Activated T-helper 2 cell treated with anti-CD3 and anti-CD28 coated beads, Interferon-gamma antibody, Interleukin-2, Interleukin-4, amounts not matched to agents 10 μg/mL and 5 μg/mL and 100 μg/mL, durations not matched to agents 14 hours and 24 hours and 36 hours (primary cell): ENCODE measurements at regions not wholly inside any gene's neighbourhood (a gene's known extent, or its start where the extent isn't known, plus 50 kb on each side); places are given as distances from the start of the nearest gene placed in this dataset.

ENCODE experiments used
- DNase-seq: peaks from one replicate; pipeline ENCODE4 v3.0.0; 2021; ENCODE audit warnings: low spot score
- H3K27ac Mint-ChIP-seq: one replicate; pipeline ENCODE4 v1.8.0; 2021; ENCODE audit warnings: mixed read lengths
- H3K27me3 Mint-ChIP-seq: one replicate; pipeline ENCODE4 v1.8.0; 2021; ENCODE audit warnings: low read depth, mixed read lengths
- H3K36me3 Mint-ChIP-seq: one replicate; pipeline ENCODE4 v1.8.0; 2021; ENCODE audit warnings: low read depth, mixed read lengths
- H3K4me1 Mint-ChIP-seq: one replicate; pipeline ENCODE4 v1.8.0; 2021; ENCODE audit warnings: low read depth, mixed read lengths
- H3K4me3 Mint-ChIP-seq: one replicate; pipeline ENCODE4 v1.8.0; 2021; ENCODE audit warnings: low read depth, mild to moderate bottlenecking, moderate library complexity, mixed read lengths
- H3K9me3 Mint-ChIP-seq: one replicate; pipeline ENCODE4 v1.8.0; 2021; ENCODE audit warnings: mixed read lengths
- intact Hi-C: fragments of 100-400 bp; cut with micrococcal nuclease; formaldehyde crosslinking; loops from one replicate; pipeline ENCODE4 v1.15.1; 2023

DNA sequence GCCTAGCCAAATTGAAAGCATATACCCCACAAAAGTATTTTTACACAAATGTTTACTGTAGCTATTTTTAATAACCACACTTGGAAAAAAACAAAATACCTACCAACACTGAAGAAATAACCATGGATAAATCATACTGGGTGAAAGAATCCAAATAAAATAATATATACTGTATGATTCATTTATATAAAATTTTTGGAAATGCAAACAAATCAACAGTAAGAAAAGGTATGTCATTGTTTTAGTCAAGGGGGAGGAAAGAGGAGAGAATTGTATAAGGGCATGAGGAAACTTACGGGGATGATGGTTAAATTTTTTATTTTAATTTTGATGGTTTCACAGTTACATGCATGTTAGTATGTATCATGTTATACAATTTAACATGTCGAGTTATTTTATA, 557.8 kb downstream of the TECRL start:
- intact Hi-C loops: no loop called here
- DNase-seq: no peak
- no peaks in the 10 kb centered on the region for H3K4me1 Mint-ChIP-seq
- no peak overlapping the region for H3K27ac Mint-ChIP-seq
- H3K36me3 Mint-ChIP-seq: no peaks in the 10 kb centered on the region
- H3K9me3 Mint-ChIP-seq: peaks cover 11% of the 10 kb centered on the region
- no peak overlapping the region for H3K4me3 Mint-ChIP-seq
- H3K27me3 Mint-ChIP-seq: no peaks in the 10 kb centered on the region

DNA sequence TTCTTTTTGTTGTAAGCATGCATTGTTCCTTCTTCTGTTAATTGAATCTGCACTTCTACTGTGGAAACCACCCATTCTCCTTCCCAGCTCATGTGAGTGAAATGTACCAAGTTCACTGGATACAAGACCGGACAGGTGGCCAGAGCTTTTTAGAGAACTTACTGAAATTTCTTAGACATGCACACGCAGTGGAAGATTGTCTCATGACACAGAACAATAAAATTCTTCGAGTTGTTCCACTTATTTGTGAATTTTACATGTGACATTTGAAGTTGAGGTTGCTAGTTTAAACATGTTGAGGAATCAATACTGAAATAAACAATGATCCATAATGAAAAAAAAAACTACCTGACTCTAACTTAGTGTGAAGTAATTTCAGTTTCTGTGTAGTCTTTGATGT, 568.0 kb downstream of the TECRL start:
- Mint-ChIP-seq H3K9me3 (peaks cover 4% of the 10 kb centered on the region), H3K4me1 (no peaks in the 10 kb centered on the region), H3K4me3 (no peak overlapping the region), H3K27me3 (no peaks in the 10 kb centered on the region), H3K36me3 (no peaks in the 10 kb centered on the region), H3K27ac (no peak overlapping the region)
- intact Hi-C loops: no loop called here
- DNase-seq: no peak

DNA sequence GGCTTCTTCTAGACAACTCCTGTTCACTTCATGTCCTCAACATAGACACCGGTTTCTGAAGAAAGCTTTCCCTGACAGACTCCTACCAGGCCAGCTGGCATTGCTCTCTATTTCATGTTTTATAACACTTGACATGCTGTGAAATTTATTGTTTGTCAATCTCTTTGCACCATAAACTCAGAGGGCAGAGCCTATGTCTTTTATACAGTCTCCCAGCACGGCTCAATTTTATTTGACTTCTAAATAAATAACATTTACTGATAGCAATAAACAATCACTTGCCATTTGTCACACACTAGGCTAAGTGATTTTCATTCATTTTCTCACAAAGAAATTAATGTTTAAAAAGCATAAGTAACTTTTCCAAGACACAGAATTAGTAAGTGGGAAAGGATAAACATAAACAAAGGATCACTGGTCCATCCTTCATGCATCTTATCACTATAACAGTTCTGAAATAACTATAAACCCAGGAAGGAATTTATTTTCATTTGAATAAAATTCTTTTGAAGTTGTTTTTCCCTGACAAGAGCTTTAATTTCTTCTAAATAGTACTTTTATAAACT, 577.6 kb downstream of the TECRL start:
- H3K36me3 Mint-ChIP-seq: no peaks in the 10 kb centered on the region
- intact Hi-C loops: no loop called here

DNA sequence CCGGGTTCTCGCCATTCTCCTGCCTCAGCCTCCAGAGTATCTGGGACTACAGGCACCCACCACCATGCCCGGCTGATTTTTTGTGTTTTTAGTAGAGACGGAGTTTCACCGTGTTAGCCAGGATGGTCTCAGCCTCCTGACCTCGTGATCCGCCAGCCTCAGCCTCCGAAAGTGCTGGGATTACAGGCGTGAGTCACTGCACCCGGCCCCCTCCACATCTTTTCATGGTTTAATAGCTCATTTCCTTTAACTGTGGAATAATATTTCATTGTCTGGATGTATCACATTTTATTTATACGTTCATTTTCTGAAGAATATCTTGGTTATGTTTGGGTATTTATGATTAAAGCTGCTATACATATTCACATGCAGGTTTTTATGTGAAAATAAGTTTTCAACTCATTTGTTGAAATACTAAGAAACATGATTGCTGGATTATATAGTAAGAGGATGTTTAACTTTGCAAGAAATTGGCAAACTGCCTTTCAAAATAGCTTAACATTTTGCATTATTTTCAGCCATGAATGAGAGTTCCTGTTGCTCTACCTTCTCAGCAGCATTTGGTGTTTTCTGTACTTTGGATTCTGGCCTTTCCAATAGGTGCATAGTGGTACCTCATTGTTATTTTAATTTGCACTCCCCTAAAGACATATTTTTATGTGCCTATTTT, 591.9 kb downstream of the TECRL start:
- DNase-seq: no peak
- Mint-ChIP-seq H3K4me3 (no peak overlapping the region), H3K36me3 (no peaks in the 10 kb centered on the region), H3K4me1 (no peaks in the 10 kb centered on the region), H3K27ac (no peak overlapping the region), H3K27me3 (no peaks in the 10 kb centered on the region), H3K9me3 (peaks cover 26% of the 10 kb centered on the region)
- intact Hi-C loops: no loop called here

More for the DNA sequence above, 577.6 kb downstream of the TECRL start:
- peaks cover 14% of the 10 kb centered on the region for H3K9me3 Mint-ChIP-seq
- H3K27ac Mint-ChIP-seq: no peak overlapping the region
- H3K27me3 Mint-ChIP-seq: no peaks in the 10 kb centered on the region
- H3K4me3 Mint-ChIP-seq: no peak overlapping the region
- no peaks in the 10 kb centered on the region for H3K4me1 Mint-ChIP-seq
- no peak for DNase-seq

DNA sequence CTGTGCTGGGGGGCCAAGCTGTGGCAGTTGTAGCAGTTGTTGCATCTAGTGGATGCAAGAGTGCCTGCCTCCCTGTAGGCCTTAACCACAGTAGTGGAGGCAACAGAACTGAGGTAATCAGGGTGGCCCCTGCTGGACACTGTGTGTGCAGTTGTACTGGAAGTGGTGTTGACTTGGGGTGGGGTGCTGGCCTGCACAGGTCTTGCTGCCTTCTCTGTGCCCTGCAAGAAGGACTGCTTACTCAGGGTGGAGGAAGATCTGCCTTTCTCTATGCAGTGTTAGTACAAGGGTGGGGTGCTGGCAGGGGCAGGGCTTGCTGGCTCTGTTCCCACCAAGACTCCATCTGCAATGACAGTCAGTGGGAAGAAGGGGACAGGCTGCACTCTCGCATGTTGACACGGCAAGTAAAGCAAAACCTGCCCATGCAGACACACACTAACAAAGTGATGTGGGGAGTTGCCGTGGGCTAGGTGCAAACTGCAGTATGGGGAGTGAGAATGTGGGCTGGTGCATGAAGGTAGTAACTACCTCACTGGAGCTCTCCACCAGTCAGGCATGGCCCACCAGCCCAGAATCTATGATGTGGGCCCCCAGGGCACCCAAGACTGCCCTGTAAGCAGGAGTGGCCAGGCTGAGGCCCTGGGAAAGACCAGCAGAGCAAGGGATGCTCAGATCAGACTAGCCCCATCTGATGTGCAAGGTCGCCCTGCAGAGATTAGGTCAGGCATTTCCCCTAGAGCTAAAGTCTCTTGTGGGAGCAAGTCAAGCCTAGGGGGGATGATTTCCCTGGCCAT, 594.9 kb downstream of the TECRL start:
- Mint-ChIP-seq H3K9me3 (peaks cover 42% of the 10 kb centered on the region), H3K36me3 (no peaks in the 10 kb centered on the region), H3K27me3 (no peaks in the 10 kb centered on the region), H3K27ac (no peak overlapping the region), H3K4me3 (no peak overlapping the region), H3K4me1 (no peaks in the 10 kb centered on the region)
- DNase-seq: no peak
- intact Hi-C loops: no loop called here

DNA sequence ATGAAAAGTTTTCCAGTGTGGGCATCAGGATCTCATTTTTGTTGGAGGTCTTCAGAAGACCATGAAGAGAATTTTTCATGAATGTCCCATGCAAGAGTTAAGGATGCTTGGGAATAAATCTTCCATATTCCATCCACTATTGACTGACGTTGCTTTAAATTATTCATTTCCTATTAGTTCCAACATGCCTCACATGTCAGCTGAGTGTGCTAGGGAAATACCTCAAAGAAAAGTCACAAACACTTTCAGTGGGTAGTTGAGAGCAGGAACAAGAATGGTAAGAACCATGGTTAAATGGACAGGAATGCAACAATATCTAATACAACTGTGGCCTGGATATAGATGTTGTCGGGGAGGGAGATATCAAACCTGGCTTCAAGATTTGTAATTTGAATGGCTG, 610.1 kb downstream of the TECRL start:
- Mint-ChIP-seq H3K9me3 (peaks cover 8% of the 10 kb centered on the region), H3K4me1 (no peaks in the 10 kb centered on the region), H3K36me3 (no peaks in the 10 kb centered on the region), H3K4me3 (no peak overlapping the region), H3K27me3 (no peaks in the 10 kb centered on the region), H3K27ac (no peak overlapping the region)
- DNase-seq: no peak
- intact Hi-C loops: no loop called here

DNA sequence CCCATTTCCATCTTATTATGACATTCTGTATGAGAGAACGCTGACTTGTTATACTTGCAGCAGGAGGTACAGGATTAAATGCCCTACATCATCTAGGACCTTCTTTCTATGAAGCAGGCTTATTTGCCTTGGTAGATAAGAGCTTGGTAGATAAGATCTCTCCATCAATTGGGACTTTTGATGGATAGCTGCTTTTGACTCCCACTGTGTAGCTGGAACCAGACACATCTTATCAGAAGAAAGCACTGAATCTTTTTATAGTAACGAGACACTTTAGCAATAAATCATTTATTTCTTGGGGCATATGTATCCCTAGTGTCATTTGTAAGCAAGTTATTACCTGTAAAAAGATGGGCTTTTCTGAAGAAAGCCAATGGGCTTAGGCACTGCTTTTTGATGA, 613.9 kb downstream of the TECRL start:
- Mint-ChIP-seq H3K9me3 (peaks cover 25% of the 10 kb centered on the region), H3K27ac (no peak overlapping the region), H3K27me3 (no peaks in the 10 kb centered on the region), H3K4me3 (no peak overlapping the region), H3K36me3 (no peaks in the 10 kb centered on the region), H3K4me1 (no peaks in the 10 kb centered on the region)
- no peak for DNase-seq
- intact Hi-C loops: no loop called here

DNA sequence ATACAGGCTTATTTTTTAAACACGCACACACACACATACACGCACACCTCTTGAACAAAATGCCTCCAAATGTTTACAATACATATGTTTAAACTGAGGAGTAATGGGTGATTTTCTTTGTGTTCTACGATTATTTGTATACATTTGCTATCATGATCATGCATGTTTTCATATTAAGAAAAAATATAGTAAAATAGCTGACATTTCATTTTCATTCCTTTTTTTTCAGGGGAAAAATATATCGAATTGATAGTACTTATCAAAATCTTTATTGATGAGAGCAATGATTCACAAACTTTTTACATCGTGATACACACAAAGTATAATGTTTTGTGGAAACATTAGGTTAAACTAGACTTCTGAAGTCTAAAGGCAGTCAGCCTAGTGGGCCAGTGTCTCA, 618.9 kb downstream of the TECRL start:
- peaks cover 35% of the 10 kb centered on the region for H3K9me3 Mint-ChIP-seq
- no peak overlapping the region for H3K4me3 Mint-ChIP-seq
- intact Hi-C loops: no loop called here
- H3K27ac Mint-ChIP-seq: no peak overlapping the region
- H3K4me1 Mint-ChIP-seq: no peaks in the 10 kb centered on the region
- H3K36me3 Mint-ChIP-seq: no peaks in the 10 kb centered on the region
- H3K27me3 Mint-ChIP-seq: no peaks in the 10 kb centered on the region
- no peak for DNase-seq

DNA sequence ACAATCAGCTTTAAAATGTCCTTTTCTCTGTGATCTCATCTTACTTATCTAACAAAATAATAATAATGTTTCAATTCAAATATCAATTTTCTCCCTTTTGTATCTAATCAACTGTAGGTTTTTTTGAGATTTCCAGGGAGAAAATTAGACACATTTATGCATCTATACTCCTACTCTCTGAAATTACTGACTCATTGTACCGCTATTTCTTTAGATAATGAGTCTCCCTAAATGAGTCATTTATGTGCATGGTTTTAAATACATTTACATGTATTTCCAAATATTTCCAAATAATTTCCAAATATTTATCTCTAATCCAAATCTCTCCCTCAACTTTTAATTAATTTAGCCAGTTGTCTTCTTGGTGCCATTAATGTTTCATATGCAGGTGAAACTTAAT, 621.0 kb downstream of the TECRL start:
- H3K27me3 Mint-ChIP-seq: no peaks in the 10 kb centered on the region
- H3K4me3 Mint-ChIP-seq: no peak overlapping the region

DNA sequence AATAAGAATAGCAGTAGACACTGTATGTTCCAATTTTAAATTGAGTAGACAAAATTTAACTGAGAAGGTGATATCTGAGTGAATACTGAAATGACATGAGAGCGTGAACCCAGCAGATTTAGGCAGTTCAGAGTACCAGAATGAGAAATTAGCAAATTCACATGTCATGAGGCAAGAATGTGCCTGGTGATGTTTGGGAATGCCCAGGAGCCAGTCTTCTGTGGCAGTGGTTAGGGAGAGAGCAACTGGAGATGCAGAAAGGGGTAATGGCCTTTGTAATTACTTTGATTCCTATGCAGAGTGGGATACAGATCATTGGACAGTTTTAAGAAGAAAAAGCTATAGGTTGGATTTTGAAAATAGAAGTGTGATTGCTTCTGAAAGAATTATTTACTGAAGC, 621.9 kb downstream of the TECRL start:
- peaks cover 41% of the 10 kb centered on the region for H3K9me3 Mint-ChIP-seq
- no peaks in the 10 kb centered on the region for H3K27me3 Mint-ChIP-seq
- H3K27ac Mint-ChIP-seq: no peak overlapping the region
- intact Hi-C loops: no loop called here
- no peak overlapping the region for H3K4me3 Mint-ChIP-seq
- no peaks in the 10 kb centered on the region for H3K4me1 Mint-ChIP-seq
- DNase-seq: no peak
- no peaks in the 10 kb centered on the region for H3K36me3 Mint-ChIP-seq

More for the DNA sequence above, 621.0 kb downstream of the TECRL start:
- H3K9me3 Mint-ChIP-seq: peaks cover 44% of the 10 kb centered on the region
- no peaks in the 10 kb centered on the region for H3K36me3 Mint-ChIP-seq
- no peak overlapping the region for H3K27ac Mint-ChIP-seq
- no peak for DNase-seq
- H3K4me1 Mint-ChIP-seq: no peaks in the 10 kb centered on the region
- intact Hi-C loops: no loop called here

DNA sequence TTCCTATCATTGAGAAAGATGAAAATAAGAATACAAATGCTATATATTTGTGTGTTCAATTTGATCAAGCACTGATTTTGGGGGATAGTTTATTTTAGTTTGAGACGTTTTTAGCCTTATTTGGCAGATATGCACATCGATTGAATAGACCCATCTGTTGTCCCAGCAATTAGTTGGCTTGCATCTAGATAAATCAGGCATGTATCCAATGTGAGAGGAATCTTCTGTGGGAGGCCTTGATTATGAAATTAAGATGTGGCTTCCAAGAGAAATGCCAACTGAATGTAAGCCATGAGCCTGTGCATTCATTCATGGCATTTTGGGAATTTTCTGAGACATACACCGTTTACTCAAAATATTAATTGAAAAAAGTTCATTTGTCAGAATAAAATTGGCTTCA, 623.1 kb downstream of the TECRL start:
- DNase-seq: no peak
- intact Hi-C loops: no loop called here
- H3K27ac Mint-ChIP-seq: no peak overlapping the region
- H3K4me1 Mint-ChIP-seq: no peaks in the 10 kb centered on the region
- peaks cover 38% of the 10 kb centered on the region for H3K9me3 Mint-ChIP-seq
- H3K36me3 Mint-ChIP-seq: no peaks in the 10 kb centered on the region
- H3K27me3 Mint-ChIP-seq: no peaks in the 10 kb centered on the region
- no peak overlapping the region for H3K4me3 Mint-ChIP-seq

DNA sequence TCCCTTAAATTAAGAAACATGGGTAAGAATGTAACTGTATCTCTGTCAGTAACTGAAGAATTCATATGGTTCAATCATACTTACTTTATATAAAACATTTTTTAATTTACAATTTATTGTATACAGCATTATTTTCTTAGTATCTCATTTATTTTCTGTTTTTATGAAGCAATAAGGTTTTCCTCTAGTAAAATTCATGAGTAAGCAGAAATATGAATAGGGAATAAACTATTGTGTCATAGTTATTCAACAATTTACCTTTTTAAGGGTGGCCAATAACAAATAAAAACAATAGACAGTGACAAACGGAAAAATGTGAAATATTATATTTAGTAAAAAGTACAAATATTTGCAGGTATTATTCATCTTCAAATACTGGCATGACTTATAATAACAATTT, 624.4 kb downstream of the TECRL start:
- Mint-ChIP-seq H3K36me3 (no peaks in the 10 kb centered on the region), H3K4me3 (no peak overlapping the region), H3K27ac (no peak overlapping the region), H3K4me1 (no peaks in the 10 kb centered on the region), H3K27me3 (no peaks in the 10 kb centered on the region), H3K9me3 (peaks cover 47% of the 10 kb centered on the region)
- intact Hi-C loops: no loop called here
- no peak for DNase-seq

DNA sequence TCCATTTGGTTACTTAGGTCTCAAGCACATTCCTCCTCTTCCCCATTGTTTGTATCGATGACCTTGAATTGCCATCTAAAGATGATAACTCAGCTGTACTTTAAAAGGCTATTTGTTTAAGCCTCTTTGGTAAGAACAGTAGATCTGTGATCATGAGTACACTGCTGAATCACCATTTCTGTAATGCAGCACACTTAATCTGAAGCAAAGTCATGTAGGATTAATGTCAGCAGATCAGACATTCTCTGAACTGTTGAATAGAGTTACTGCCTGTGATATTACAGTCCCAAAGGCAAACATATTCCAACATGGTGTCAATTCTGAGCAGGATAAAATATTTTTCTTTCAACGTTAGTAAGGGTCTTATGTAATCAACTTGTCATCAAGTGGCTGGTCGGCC, 631.6 kb downstream of the TECRL start:
- Mint-ChIP-seq H3K27ac (no peak overlapping the region), H3K9me3 (peaks cover 38% of the 10 kb centered on the region), H3K4me1 (no peaks in the 10 kb centered on the region), H3K36me3 (no peaks in the 10 kb centered on the region), H3K27me3 (no peaks in the 10 kb centered on the region), H3K4me3 (no peak overlapping the region)
- DNase-seq: no peak
- intact Hi-C loops: no loop called here
